ENCODE measurements at regions not wholly inside any gene's neighbourhood (a gene's known extent, or its start where the extent isn't known, plus 50 kb on each side); places are given as distances from the start of the nearest gene placed in this dataset.
A peak's percentile ranks its signal among the peaks of the same experiment; 100 is the strongest.
"Not testable (repeated sequence)": the region's sequence is repeated elsewhere in the genome, so short reads cannot be mapped to it uniquely, and the experiment has no call there.

GRCh38 chr11:23252426-23252825 is 392.2 kb upstream of the CCDC179 start:
- DNase-seq (ENCODE audit: low read depth), result no peak

- DNase-seq (ENCODE audit: low read depth), result no peak
These were observed 396.8 kb upstream of the CCDC179 start for GRCh38 chr11:23257088-23257487.

- no peak for DNase-seq (ENCODE audit: low read depth)
These were observed 397.3 kb upstream of the CCDC179 start for GRCh38 chr11:23257556-23257955.

- no peak for DNase-seq (ENCODE audit: low read depth)
These were observed 403.2 kb upstream of the CCDC179 start for GRCh38 chr11:23263466-23263865.

GRCh38 chr11:23272095-23272494 is 411.8 kb upstream of the CCDC179 start:
- DNase-seq (ENCODE audit: low read depth), result peak; percentile 4

DNA sequence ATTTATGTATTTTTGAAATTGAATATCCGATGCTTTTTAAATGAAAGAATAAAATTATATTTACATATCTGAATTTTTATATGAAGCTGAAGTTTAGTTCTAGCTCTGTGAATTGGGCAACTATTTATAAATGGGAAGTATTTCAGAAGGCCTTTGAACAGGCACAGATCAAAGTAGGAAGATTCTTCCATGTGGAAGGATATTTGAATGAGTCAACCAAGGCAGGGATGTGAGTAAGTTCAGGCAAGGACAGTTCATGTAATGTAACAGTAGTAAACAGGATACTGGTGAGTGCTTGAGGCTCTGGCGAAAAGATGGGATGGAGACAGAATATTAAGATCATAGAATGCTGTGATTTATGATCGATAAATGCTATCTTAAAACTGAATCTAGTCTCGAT is 417.8 kb upstream of the CCDC179 start:
- DNase-seq (ENCODE audit: low read depth), result peak; percentile 91

- DNase-seq (ENCODE audit: low read depth), result peak; percentile 88
These were observed 419.8 kb upstream of the CCDC179 start for GRCh38 chr11:23280088-23280487.

GRCh38 chr11:23283666-23284065 is 423.4 kb upstream of the CCDC179 start:
- DNase-seq (ENCODE audit: low read depth), result peak; percentile 29

- DNase-seq (ENCODE audit: low read depth), result peak; percentile 91
These were observed 424.4 kb upstream of the CCDC179 start for GRCh38 chr11:23284631-23285030.

DNA sequence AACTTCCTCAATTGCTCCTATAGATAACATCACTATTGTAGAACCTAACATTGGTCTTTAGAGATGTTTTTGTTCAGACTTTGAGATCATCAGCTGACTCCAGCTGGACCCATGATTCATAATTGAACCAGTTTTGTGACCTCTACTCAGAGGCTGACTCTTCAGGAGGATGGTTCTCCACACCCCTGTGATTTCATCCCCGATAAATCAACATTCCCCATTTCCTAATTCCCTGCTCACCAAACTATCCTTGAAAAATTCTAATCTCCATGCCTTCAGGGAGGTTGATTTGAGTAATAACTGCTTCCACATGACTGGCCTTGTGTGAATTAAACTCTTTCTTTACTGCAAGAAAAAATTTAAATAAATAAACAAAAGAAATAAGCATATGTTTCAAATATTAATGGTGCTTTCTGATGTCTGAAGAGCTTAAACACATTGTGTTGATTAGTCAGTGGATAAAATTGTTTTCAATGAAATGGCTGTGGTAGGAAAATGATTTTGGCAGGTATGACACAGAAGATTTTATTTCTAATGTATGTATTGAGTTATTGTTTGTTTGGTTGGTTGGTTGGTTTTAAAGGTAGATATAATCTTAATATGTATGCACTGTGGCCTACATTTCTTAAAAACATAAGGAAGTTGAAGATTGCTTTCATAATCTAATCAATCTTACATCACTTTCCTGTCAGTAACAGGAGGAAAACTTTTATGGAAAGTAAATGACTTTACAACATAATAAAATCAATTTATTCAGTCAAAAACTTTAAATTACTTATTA is 427.9 kb upstream of the CCDC179 start:
- DNase-seq (ENCODE audit: low read depth), result peak; percentile 86

- DNase-seq (ENCODE audit: low read depth), result no peak
These were observed 435.0 kb upstream of the CCDC179 start for GRCh38 chr11:23295241-23295640.

DNA sequence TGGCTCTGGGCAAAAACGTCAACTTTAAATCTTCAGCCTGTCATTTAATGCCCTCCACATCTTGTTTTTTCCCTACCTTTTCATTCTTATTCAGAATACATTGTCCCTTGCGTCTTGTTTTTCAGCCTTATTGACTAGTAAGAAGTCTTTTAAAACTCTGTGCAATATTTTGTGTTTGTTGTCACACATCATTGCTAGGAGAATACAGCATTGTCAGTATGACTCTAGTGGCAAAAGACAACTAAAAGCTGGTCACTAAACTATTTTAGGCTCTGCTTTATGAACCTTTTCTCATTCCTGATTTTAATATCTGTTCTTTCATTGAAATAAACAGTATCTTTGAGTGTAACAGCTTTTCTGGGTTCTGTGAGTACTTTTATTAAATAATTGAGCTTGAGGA is 447.8 kb upstream of the CCDC179 start:
- DNase-seq (ENCODE audit: low read depth), result no peak

DNA sequence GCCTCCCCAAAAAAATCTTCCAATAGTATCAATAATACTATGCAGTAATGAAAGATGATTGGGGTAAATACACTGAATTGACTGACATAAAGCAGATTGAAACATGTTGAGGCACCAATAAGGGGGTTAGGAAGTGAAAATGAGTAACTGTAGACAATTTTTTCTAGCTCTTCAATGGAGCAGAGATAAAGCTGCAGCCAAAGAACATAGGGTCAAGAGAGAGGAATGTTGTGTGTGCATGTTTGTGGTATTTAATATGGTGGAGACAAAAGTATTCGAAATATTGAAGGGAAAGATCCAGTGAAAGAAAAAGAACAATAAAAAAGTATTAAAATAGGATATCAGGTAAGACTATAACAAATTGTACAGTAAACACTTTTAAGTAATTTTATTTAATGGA is 450.0 kb upstream of the CCDC179 start:
- DNase-seq (ENCODE audit: low read depth), result peak; percentile 87

DNA sequence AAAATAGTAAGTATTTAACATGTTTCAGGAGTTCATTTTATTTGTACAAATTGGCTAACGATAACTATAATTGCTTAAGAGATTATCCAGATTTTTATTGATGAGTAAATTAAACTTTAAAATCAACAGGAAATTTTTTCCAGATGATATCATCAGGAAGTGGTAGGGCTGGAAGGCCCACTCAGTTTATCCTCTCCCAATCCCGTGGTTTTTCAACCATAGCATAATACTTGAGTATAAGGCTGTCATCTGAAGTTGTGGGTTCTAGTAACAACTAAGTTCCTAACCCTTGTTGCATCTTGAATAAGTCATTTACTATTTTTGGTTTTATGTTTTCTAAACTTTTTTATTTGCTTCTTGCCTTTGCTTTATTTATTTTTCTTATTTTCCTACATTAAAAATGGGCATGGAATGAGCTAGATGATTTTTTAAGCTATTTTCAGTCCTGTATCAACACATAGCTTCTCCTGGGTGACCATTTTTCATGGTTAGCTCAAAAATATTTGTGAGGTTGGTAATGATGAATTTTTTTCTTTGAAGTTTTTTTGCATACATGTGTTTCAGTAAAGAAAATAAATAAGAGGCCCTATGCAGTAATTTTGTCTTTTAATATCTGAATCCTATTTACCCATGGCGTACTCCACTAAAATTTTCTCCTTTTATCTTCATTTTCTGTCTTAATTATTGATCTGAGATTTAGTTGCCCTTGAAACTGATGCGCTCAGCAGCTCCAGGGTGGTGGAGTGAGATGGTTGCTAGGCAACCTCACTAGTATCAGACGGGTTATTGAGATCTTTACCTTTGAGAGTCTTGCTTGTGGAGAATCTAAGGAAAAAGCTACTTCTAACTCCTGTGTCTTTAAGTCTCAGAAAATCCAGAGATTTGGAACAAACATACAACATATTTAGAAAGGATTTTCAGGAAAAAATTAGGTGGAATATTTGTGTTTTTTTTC is 452.0 kb upstream of the CCDC179 start:
- DNase-seq (ENCODE audit: low read depth), result peak; percentile 69

DNA sequence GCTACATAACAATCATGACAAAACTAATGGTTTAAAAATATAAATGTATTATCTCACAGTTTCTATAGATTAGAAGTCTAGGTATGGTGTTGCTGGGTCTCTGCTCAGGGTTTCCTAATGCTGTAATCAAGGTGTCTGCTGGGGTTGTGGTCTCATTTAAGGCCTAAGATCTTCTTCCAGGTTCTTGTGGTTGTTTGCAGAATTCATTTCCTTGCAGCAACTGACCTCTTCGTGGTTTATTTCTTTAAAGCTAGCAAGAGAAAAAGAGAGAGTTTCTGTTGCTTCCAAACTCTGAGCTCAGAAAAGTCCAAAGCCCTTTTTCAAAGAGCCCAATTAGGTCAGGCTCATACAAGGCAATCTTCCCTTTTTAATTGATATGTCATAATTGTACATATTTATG is 452.7 kb upstream of the CCDC179 start:
- no peak for DNase-seq (ENCODE audit: low read depth)

- no peak for DNase-seq (ENCODE audit: low read depth)
These were observed 453.9 kb upstream of the CCDC179 start for GRCh38 chr11:23314162-23314561.

DNA sequence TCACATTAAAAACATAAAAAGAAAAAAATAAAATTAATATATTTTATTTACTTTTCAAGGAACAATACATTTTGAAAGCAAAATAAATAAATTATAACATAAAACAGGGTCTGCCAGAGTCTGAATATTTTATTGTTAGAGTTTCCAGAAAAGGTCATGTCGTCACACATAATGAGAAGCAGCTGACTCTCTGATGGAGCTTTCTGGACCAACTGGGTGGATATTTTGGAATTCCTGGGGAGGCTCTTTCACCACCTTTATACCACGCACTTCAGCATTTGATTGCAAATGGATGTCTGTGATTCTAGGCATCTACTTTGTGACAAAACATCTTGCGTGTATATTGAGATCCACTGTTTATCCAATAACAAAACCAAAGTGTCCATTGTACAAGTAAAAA is 455.0 kb upstream of the CCDC179 start:
- DNase-seq (ENCODE audit: low read depth), result no peak

DNA sequence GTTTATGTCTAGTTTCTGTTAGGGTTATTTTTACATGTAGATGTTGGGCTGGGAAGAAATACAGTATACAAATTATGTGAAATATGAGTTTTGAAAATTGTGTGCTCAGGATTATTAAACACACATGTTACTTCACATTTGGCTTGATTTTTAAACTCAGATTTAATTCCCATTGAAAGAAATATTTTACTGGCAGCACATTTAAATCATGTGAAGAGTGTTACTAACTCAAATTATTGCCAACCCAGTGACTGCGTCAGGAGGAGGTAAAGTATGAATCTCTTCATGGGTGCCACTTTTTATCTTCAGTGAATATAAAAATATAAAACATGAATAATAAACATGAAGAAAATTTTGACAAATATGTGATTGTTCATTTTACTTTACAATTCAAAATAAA is 457.5 kb upstream of the CCDC179 start:
- DNase-seq (ENCODE audit: low read depth), result no peak

DNA sequence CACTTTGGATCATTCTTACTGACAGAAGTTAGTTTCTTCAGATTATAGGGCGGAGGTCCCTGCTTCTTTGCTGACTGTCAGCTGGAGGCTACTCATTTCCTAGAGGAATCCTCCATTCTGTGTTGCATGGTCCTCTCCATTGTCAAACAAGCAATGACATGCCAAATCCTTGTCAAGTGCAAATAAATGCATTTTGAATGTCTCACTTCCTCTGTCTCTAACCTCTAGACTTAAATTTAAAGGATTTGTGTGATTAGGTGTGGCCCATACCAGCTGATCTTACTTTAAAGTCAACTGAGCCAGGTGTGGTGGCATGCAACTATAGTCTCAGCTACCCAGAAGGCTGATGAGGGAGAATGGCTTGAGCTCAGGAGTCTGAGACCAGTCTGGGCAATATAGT is 458.4 kb upstream of the CCDC179 start:
- DNase-seq (ENCODE audit: low read depth), result no peak

DNA sequence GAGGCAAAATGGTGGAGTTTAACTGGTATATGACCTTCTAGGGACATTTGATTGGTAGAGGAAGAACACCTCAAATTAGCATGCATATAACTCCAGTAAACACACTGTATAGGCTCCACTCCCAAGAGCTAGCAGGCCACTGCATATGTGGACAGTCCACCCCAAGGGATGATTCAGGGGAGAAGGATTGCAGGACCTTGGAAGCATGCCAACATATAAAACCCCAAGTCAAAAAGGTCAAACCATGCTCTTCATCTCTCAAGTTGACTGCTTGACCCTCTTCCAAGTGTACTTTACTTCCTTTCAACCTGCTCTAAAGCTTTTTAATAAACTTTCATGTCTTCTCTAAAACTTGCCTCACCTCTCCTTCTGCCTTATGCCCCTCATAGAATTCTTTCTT is 459.9 kb upstream of the CCDC179 start:
- DNase-seq (ENCODE audit: low read depth), result peak; percentile 85

DNA sequence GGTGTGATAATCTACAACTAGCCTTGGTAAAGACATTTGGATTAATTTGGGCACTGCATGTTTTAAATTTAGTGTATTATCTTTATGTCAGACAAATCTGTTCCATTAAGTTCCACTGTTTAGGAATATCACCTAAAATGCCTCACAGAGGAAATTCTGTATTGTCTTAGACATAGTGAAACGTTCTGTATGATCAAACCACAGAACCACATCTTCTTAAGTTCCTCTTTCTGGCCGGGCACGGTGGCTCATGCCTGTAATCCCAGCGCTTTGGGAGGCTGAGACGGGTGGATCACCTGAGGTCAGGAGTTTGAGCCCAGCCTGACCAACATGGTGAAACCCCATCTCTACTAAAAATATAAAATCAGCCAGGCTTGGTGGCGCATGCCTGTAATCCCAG is 475.3 kb upstream of the CCDC179 start:
- DNase-seq (ENCODE audit: low read depth), result not testable (repeated sequence)

- DNase-seq (ENCODE audit: low read depth), result peak; percentile 82
These were observed 476.7 kb upstream of the CCDC179 start for GRCh38 chr11:23336961-23337360.

- peak; percentile 33 for DNase-seq (ENCODE audit: low read depth)
These were observed 493.3 kb upstream of the CCDC179 start for GRCh38 chr11:23353611-23354010.

Measured in iris pigment epithelial cell (primary cell).